A673 (cell line): ENCODE measurements at regions not wholly inside any gene's neighbourhood (a gene's known extent, or its start where the extent isn't known, plus 50 kb on each side); places are given as distances from the start of the nearest gene placed in this dataset.
"Not testable (repeated sequence)": the region's sequence is repeated elsewhere in the genome, so short reads cannot be mapped to it uniquely, and the experiment has no call there.

Experiments
- CTCF ChIP-seq: fragments of 300-800, 200-600 bp; sonication (generic); conservative IDR thresholded peaks from 2 replicates; pipeline ENCODE4 v1.5.1; 2017; ENCODE audit warnings: low read depth, mild to moderate bottlenecking, antibody characterized with exemption, low read length, moderate library complexity, mixed read lengths
- EZH2 ChIP-seq: fragments of 200-600 bp; sonication (generic); IDR thresholded peaks from 2 replicates; pipeline ENCODE4 v1.6.1; 2017; ENCODE audit warnings: borderline replicate concordance, low read depth, mild to moderate bottlenecking, mixed read lengths, antibody characterized with exemption, low read length; ENCODE audit not compliant: poor library complexity, severe bottlenecking

GRCh38 chr2:130265570-130266247 is 67.5 kb upstream of the TUBA3E start:
- not testable (repeated sequence) for TF ChIP-seq CTCF, EZH2
